HepG2 (cell line): ENCODE measurements at regions not wholly inside any gene's neighbourhood (a gene's known extent, or its start where the extent isn't known, plus 50 kb on each side); places are given as distances from the start of the nearest gene placed in this dataset.

Experiments used
- BHLHE40 ChIP-seq: IDR thresholded peaks from 2 replicates; pipeline ENCODE4 v1.6.1; 2011; ENCODE audit warnings: low read length, improper control_type of control experiment
- ETV5 ChIP-seq: IDR thresholded peaks from 2 replicates; pipeline ENCODE4 v1.6.1; 2018; ENCODE audit warnings: missing biosample characterization, missing genetic modification reagents, inconsistent platforms, borderline replicate concordance
- FOXO1 ChIP-seq: sonication (generic); formaldehyde crosslinking; IDR thresholded peaks from 2 replicates; pipeline ENCODE4 v1.4.0; 2020; ENCODE audit warnings: missing genetic modification reagents
- GABPA ChIP-seq, 2 experiments: IDR thresholded peaks; 2 replicates each; pipeline ENCODE4 v1.6.1; 2011 to 2016; ENCODE audit warnings: low read depth in 2 of 2, low read length in 1 of 2, missing biosample characterization in 1 of 2, missing genetic modification characterization in 1 of 2
- HOXA3 ChIP-seq: sonication (generic); formaldehyde crosslinking; IDR thresholded peaks from 2 replicates; pipeline ENCODE4 v1.5.0; 2020; ENCODE audit warnings: missing genetic modification reagents
- KDM4B ChIP-seq: sonication (generic); formaldehyde crosslinking; IDR thresholded peaks from 2 replicates; pipeline ENCODE4 v1.4.0; 2020; ENCODE audit warnings: missing genetic modification reagents
- NKX3-1 ChIP-seq: sonication (generic); formaldehyde crosslinking; IDR thresholded peaks from 2 replicates; pipeline ENCODE4 v1.5.0; 2020; ENCODE audit warnings: missing genetic modification reagents
- RXRB ChIP-seq: IDR thresholded peaks from 2 replicates; pipeline ENCODE4 v1.6.1; 2016; ENCODE audit warnings: borderline replicate concordance, missing genetic modification reagents, missing compliant biosample characterization
- SP1 ChIP-seq, 2 experiments: fragments of 450-650 bp in 1 of 2; sonication (generic) in 1 of 2; formaldehyde crosslinking in 1 of 2; IDR thresholded peaks; 2 replicates each; pipeline versions ENCODE4 v1.4.0 to v1.6.1; 2016 to 2020; ENCODE audit warnings: missing genetic modification reagents in 1 of 2
- U2AF2 ChIP-seq: fragments of 200-400 bp; formaldehyde crosslinking; IDR thresholded peaks from 2 replicates; pipeline ENCODE4 v1.6.1; 2017; ENCODE audit warnings: low read depth, mild to moderate bottlenecking, low read length
- YEATS2 ChIP-seq: sonication (generic); formaldehyde crosslinking; IDR thresholded peaks from 2 replicates; pipeline ENCODE4 v1.4.0; 2020; ENCODE audit warnings: missing genetic modification reagents, borderline replicate concordance
- ZFP37 ChIP-seq: sonication (generic); formaldehyde crosslinking; IDR thresholded peaks from 2 replicates; pipeline ENCODE4 v1.4.0; 2020; ENCODE audit warnings: missing genetic modification reagents, borderline replicate concordance
- ZNF713 ChIP-seq: sonication (generic); formaldehyde crosslinking; IDR thresholded peaks from 2 replicates; pipeline ENCODE4 v1.4.0; 2020; ENCODE audit warnings: mild to moderate bottlenecking, missing genetic modification reagents
- TF ChIP-seq, protein P1 (sequence below): sonication (generic); formaldehyde crosslinking; IDR thresholded peaks from 2 replicates; pipeline ENCODE4 v1.5.1; 2020; ENCODE audit warnings: missing genetic modification reagents, mild to moderate bottlenecking, borderline replicate concordance
- TF ChIP-seq, protein P2 (sequence below): IDR thresholded peaks from 2 replicates; pipeline ENCODE4 v1.6.1; 2016

DNA sequence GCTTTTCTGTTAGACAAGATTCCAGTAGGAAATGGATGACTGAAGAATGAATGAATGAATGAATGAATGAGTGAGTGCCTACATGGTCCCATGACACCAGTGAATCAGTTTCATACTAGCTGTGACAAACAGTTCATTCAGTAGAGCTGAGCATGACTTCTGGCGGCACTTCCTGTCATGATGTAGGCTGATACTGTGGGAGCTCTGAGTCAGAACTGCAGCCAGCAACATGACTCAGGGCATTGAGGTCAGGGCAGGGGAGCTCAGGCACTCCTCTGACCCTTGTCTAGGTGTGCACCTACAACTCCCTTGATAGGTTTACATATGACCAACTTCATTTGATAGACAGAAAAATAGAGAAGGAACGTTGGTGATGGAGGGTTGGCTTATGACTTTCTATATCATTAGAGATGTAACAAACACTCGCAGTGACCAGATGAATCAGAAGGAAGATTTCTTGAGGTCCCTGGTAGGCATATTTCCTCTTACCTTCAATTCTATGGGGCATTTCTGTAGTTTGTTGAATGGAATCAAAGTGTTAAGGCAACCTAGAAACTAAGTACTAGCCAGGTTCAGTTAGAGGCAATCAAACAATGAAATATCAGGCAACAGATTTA lies 139.3 kb upstream of the ARHGAP5 start (continued):
- TF ChIP-seq ZFP37 (CRISPR knock-in tag) (0 out of 2 replicates have a peak, but pooled peaks have one; percentile 60), NKX3-1 (CRISPR knock-in tag) (peak; percentile 39; the same call in 1 of the 2 replicates), ETV5 (CRISPR knock-in tag) (peak; percentile 97), ZNF713 (CRISPR knock-in tag) (0 out of 2 replicates have a peak, but pooled peaks have one; percentile 43), BHLHE40 (0 out of 2 replicates have a peak, but pooled peaks have one; percentile 33), U2AF2 (no peak), GABPA (IDR thresholded peaks at IDR 0.05; ENCODE audit: low read depth, low read length) (no peak), GABPA (CRISPR knock-in tag; IDR thresholded peaks at IDR 0.05; ENCODE audit: low read depth) (peak; percentile 77), KDM4B (CRISPR knock-in tag) (0 out of 2 replicates have a peak, but pooled peaks have one; percentile 16), RXRB (CRISPR knock-in tag) (peak; percentile 91), HOXA3 (CRISPR knock-in tag) (peak; percentile 44; the same call in 1 of the 2 replicates), SP1 (IDR thresholded peaks at IDR 0.05) (no peak), SP1 (CRISPR knock-in tag; IDR thresholded peaks at IDR 0.05) (0 out of 2 replicates have a peak, but pooled peaks have one; percentile 14), FOXO1 (CRISPR knock-in tag) (peak; percentile 36; the same call in 1 of the 2 replicates), YEATS2 (CRISPR knock-in tag) (peak; percentile 92)
- TF ChIP-seq, protein P1, sequence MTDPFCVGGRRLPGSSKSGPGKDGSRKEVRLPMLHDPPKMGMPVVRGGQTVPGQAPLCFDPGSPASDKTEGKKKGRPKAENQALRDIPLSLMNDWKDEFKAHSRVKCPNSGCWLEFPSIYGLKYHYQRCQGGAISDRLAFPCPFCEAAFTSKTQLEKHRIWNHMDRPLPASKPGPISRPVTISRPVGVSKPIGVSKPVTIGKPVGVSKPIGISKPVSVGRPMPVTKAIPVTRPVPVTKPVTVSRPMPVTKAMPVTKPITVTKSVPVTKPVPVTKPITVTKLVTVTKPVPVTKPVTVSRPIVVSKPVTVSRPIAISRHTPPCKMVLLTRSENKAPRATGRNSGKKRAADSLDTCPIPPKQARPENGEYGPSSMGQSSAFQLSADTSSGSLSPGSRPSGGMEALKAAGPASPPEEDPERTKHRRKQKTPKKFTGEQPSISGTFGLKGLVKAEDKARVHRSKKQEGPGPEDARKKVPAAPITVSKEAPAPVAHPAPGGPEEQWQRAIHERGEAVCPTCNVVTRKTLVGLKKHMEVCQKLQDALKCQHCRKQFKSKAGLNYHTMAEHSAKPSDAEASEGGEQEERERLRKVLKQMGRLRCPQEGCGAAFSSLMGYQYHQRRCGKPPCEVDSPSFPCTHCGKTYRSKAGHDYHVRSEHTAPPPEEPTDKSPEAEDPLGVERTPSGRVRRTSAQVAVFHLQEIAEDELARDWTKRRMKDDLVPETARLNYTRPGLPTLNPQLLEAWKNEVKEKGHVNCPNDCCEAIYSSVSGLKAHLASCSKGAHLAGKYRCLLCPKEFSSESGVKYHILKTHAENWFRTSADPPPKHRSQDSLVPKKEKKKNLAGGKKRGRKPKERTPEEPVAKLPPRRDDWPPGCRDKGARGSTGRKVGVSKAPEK (CRISPR knock-in tag) = no peak
- TF ChIP-seq, protein P2, sequence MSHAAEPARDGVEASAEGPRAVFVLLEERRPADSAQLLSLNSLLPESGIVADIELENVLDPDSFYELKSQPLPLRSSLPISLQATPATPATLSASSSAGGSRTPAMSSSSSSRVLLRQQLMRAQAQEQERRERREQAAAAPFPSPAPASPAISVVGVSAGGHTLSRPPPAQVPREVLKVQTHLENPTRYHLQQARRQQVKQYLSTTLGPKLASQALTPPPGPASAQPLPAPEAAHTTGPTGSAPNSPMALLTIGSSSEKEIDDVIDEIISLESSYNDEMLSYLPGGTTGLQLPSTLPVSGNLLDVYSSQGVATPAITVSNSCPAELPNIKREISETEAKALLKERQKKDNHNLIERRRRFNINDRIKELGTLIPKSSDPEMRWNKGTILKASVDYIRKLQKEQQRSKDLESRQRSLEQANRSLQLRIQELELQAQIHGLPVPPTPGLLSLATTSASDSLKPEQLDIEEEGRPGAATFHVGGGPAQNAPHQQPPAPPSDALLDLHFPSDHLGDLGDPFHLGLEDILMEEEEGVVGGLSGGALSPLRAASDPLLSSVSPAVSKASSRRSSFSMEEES (CRISPR knock-in tag) = peak; percentile 98
